ENCODE measurements at regions not wholly inside any gene's neighbourhood (a gene's known extent, or its start where the extent isn't known, plus 50 kb on each side); places are given as distances from the start of the nearest gene placed in this dataset.

GRCh38 chr14:34174973-34175372 lies 224.1 kb upstream of the EGLN3 start:
- no peak overlapping the region for H3K4me3 ChIP-seq (replicated peaks; ENCODE audit: low read depth, low read length)
- no peak for TF ChIP-seq CTCF (IDR thresholded peaks at IDR 0.05; ENCODE audit: low read depth, low read length, missing control alignments)
- no peak for DNase-seq (ENCODE audit: extremely low read depth, low read depth)

GRCh38 chr14:34173916-34174315 lies 223.0 kb upstream of the EGLN3 start:
- no peak for DNase-seq (ENCODE audit: extremely low read depth, low read depth)
- no peak for TF ChIP-seq CTCF (IDR thresholded peaks at IDR 0.05; ENCODE audit: low read depth, low read length, missing control alignments)

GRCh38 chr14:34172550-34173368 lies 221.9 kb upstream of the EGLN3 start:
- no peak overlapping the region for H3K4me3 ChIP-seq (replicated peaks; ENCODE audit: low read depth, low read length)
- TF ChIP-seq CTCF (IDR thresholded peaks at IDR 0.05; ENCODE audit: low read depth, low read length, missing control alignments) = no peak
- no peak for DNase-seq (ENCODE audit: extremely low read depth, low read depth)

More at GRCh38 chr14:34173916-34174315, 223.0 kb upstream of the EGLN3 start:
- no peak overlapping the region for H3K4me3 ChIP-seq (replicated peaks; ENCODE audit: low read depth, low read length)

- TF ChIP-seq CTCF (IDR thresholded peaks at IDR 0.05; ENCODE audit: low read depth, low read length, missing control alignments) = no peak
- DNase-seq (ENCODE audit: extremely low read depth, low read depth) = no peak
- no peak overlapping the region for H3K4me3 ChIP-seq (replicated peaks; ENCODE audit: low read depth, low read length)
Measured at GRCh38 chr14:34172173-34172451, 221.2 kb upstream of the EGLN3 start.

- TF ChIP-seq CTCF (IDR thresholded peaks at IDR 0.05; ENCODE audit: low read depth, low read length, missing control alignments) = no peak
- no peak overlapping the region for H3K4me3 ChIP-seq (replicated peaks; ENCODE audit: low read depth, low read length)
- DNase-seq (ENCODE audit: extremely low read depth, low read depth) = no peak
Measured at GRCh38 chr14:34171431-34172172, 220.7 kb upstream of the EGLN3 start.

- no peak for TF ChIP-seq CTCF (IDR thresholded peaks at IDR 0.05; ENCODE audit: low read depth, low read length, missing control alignments)
- DNase-seq (ENCODE audit: extremely low read depth, low read depth) = no peak
- no peak overlapping the region for H3K4me3 ChIP-seq (replicated peaks; ENCODE audit: low read depth, low read length)
Measured at GRCh38 chr14:34170882-34171281, 220.0 kb upstream of the EGLN3 start.
